Hepatocyte (in vitro differentiated cells): ENCODE measurements at regions not wholly inside any gene's neighbourhood (a gene's known extent, or its start where the extent isn't known, plus 50 kb on each side); places are given as distances from the start of the nearest gene placed in this dataset.

Experiments used
- EZH2 ChIP-seq: fragments of 200-600 bp; sonication (generic); IDR thresholded peaks from 2 replicates; pipeline ENCODE4 v1.6.1; 2016; ENCODE audit warnings: antibody characterized with exemption, mild to moderate bottlenecking, borderline replicate concordance
- TF ChIP-seq, protein P1 (sequence below): fragments of 200-600 bp; sonication (generic); IDR thresholded peaks from 2 replicates; pipeline ENCODE4 v1.5.1; 2016; ENCODE audit warnings: antibody characterized with exemption, mild to moderate bottlenecking; ENCODE audit not compliant: poor library complexity

DNA sequence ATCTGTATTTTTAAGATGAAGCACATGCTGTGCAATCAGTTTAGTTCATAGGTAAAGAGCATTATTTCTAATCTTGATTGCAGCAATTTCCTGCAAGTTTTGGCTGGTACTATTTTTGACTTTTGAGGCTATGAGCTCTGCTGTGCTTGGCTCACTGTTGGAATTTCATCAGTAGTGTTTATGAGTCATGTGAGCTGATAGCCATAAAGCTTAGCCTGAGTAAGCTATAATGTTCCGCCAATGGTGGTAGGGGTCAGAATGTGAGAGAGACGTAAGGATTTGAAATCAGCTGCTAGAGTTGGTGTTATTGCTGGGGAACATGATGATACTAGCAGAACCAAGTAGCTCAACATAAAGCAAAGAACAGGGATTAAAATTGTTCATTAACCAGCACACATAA is 590.9 kb upstream of the GNPDA2 start:
- TF ChIP-seq, protein P1, sequence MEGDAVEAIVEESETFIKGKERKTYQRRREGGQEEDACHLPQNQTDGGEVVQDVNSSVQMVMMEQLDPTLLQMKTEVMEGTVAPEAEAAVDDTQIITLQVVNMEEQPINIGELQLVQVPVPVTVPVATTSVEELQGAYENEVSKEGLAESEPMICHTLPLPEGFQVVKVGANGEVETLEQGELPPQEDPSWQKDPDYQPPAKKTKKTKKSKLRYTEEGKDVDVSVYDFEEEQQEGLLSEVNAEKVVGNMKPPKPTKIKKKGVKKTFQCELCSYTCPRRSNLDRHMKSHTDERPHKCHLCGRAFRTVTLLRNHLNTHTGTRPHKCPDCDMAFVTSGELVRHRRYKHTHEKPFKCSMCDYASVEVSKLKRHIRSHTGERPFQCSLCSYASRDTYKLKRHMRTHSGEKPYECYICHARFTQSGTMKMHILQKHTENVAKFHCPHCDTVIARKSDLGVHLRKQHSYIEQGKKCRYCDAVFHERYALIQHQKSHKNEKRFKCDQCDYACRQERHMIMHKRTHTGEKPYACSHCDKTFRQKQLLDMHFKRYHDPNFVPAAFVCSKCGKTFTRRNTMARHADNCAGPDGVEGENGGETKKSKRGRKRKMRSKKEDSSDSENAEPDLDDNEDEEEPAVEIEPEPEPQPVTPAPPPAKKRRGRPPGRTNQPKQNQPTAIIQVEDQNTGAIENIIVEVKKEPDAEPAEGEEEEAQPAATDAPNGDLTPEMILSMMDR, result no peak
- no peak for TF ChIP-seq EZH2
